MM.1S (cell line): ENCODE measurements at regions not wholly inside any gene's neighbourhood (a gene's known extent, or its start where the extent isn't known, plus 50 kb on each side); places are given as distances from the start of the nearest gene placed in this dataset.

ENCODE experiments used
- EZH2 ChIP-seq: fragments of 300-600 bp; sonication (generic); optimal IDR thresholded peaks from 2 replicates; pipeline ENCODE3; 2017; ENCODE audit warnings: low read depth, mild to moderate bottlenecking, antibody characterized with exemption, low read length, mixed read lengths
- TF ChIP-seq, protein P1 (sequence below): fragments of 300-600 bp; sonication (generic); IDR thresholded peaks from 2 replicates; pipeline ENCODE4 v1.5.1; 2016; ENCODE audit warnings: antibody characterized with exemption, low read length, mixed read lengths

DNA sequence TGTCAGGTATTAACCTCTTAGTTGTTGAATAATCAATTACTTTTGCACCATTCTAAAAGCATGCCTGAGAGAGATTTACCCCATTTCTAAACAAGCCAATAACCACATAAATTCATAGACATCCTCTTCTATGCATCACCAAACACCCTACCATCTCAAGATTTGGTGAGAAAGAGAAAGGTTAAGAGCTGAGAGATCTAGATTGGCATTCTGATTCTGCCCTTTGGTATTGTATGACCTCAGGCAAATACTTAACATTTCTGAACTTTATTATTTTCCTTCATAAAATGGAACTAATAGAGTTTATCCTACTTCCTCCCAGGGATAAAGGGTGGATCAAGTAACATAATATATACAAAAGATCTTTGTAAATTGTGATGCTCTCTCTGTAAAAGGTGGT is 146.5 kb upstream of the MME start:
- TF ChIP-seq, protein P1, sequence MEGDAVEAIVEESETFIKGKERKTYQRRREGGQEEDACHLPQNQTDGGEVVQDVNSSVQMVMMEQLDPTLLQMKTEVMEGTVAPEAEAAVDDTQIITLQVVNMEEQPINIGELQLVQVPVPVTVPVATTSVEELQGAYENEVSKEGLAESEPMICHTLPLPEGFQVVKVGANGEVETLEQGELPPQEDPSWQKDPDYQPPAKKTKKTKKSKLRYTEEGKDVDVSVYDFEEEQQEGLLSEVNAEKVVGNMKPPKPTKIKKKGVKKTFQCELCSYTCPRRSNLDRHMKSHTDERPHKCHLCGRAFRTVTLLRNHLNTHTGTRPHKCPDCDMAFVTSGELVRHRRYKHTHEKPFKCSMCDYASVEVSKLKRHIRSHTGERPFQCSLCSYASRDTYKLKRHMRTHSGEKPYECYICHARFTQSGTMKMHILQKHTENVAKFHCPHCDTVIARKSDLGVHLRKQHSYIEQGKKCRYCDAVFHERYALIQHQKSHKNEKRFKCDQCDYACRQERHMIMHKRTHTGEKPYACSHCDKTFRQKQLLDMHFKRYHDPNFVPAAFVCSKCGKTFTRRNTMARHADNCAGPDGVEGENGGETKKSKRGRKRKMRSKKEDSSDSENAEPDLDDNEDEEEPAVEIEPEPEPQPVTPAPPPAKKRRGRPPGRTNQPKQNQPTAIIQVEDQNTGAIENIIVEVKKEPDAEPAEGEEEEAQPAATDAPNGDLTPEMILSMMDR: no peak
- TF ChIP-seq EZH2: no peak
